HL-60 (cell line): ENCODE measurements at regions not wholly inside any gene's neighbourhood (a gene's known extent, or its start where the extent isn't known, plus 50 kb on each side); places are given as distances from the start of the nearest gene placed in this dataset.

Experiments
- GABPA ChIP-seq: IDR thresholded peaks from 2 replicates; pipeline ENCODE4 v1.6.1; 2012; ENCODE audit warnings: low read depth
- SPI1 ChIP-seq: IDR thresholded peaks from 2 replicates; pipeline ENCODE4 v1.6.1; 2012; ENCODE audit warnings: low read depth, mild to moderate bottlenecking, borderline replicate concordance
- TF ChIP-seq, protein P1 (sequence below): IDR thresholded peaks from one replicate; pipeline ENCODE4 v1.5.1; 2011; ENCODE audit warnings: low read length, control low read depth, inconsistent platforms; ENCODE audit not compliant: insufficient read depth
- TF ChIP-seq, protein P2 (sequence below): IDR thresholded peaks from 2 replicates; pipeline ENCODE4 v1.6.1; 2012; ENCODE audit warnings: low read depth; ENCODE audit not compliant: insufficient replicate concordance

DNA sequence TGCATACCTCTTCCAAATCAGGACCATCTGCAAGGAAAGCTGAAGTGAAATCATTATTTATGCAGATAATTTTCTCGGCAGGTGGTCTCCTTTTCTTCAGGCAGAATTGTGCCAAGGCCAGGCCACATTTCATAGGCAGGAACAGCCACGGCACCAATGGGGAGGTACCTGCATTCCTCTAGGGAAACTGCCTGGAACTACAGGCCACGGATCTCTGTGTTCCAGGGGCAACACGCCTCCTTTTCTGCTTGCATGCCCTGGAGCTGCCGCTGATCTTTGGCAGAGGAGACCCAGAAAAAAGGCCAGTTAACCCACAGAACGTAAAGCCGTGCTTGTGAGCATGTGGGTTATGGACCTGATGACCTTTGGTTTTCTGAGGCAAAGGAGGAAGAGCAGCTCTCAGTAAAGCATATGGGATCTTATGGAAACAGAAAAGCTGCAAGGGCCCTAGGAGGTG lies 111.2 kb upstream of the KIAA1217 start:
- TF ChIP-seq, protein P1, sequence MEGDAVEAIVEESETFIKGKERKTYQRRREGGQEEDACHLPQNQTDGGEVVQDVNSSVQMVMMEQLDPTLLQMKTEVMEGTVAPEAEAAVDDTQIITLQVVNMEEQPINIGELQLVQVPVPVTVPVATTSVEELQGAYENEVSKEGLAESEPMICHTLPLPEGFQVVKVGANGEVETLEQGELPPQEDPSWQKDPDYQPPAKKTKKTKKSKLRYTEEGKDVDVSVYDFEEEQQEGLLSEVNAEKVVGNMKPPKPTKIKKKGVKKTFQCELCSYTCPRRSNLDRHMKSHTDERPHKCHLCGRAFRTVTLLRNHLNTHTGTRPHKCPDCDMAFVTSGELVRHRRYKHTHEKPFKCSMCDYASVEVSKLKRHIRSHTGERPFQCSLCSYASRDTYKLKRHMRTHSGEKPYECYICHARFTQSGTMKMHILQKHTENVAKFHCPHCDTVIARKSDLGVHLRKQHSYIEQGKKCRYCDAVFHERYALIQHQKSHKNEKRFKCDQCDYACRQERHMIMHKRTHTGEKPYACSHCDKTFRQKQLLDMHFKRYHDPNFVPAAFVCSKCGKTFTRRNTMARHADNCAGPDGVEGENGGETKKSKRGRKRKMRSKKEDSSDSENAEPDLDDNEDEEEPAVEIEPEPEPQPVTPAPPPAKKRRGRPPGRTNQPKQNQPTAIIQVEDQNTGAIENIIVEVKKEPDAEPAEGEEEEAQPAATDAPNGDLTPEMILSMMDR, result no peak
- TF ChIP-seq SPI1, result no peak
- TF ChIP-seq, protein P2, sequence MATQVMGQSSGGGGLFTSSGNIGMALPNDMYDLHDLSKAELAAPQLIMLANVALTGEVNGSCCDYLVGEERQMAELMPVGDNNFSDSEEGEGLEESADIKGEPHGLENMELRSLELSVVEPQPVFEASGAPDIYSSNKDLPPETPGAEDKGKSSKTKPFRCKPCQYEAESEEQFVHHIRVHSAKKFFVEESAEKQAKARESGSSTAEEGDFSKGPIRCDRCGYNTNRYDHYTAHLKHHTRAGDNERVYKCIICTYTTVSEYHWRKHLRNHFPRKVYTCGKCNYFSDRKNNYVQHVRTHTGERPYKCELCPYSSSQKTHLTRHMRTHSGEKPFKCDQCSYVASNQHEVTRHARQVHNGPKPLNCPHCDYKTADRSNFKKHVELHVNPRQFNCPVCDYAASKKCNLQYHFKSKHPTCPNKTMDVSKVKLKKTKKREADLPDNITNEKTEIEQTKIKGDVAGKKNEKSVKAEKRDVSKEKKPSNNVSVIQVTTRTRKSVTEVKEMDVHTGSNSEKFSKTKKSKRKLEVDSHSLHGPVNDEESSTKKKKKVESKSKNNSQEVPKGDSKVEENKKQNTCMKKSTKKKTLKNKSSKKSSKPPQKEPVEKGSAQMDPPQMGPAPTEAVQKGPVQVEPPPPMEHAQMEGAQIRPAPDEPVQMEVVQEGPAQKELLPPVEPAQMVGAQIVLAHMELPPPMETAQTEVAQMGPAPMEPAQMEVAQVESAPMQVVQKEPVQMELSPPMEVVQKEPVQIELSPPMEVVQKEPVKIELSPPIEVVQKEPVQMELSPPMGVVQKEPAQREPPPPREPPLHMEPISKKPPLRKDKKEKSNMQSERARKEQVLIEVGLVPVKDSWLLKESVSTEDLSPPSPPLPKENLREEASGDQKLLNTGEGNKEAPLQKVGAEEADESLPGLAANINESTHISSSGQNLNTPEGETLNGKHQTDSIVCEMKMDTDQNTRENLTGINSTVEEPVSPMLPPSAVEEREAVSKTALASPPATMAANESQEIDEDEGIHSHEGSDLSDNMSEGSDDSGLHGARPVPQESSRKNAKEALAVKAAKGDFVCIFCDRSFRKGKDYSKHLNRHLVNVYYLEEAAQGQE, result no peak
- no peak for TF ChIP-seq GABPA
